HepG2 (cell line): ENCODE measurements at regions not wholly inside any gene's neighbourhood (a gene's known extent, or its start where the extent isn't known, plus 50 kb on each side); places are given as distances from the start of the nearest gene placed in this dataset.
A peak's percentile ranks its signal among the peaks of the same experiment; 100 is the strongest.

Experiments used
- ELF3 ChIP-seq: IDR thresholded peaks from 2 replicates; pipeline ENCODE4 v1.6.1; 2016; ENCODE audit warnings: missing genetic modification reagents, missing compliant biosample characterization
- FOXA3 ChIP-seq: IDR thresholded peaks from 2 replicates; pipeline ENCODE4 v1.6.1; 2016; ENCODE audit warnings: missing genetic modification reagents, missing compliant biosample characterization
- HNF4A ChIP-seq: sonication (generic); formaldehyde crosslinking; IDR thresholded peaks from 2 replicates; pipeline ENCODE4 v1.4.0; 2020; ENCODE audit warnings: missing genetic modification reagents
- MAFK ChIP-seq, 2 experiments: IDR thresholded peaks in 1 of 2; conservative IDR thresholded peaks in 1 of 2; 2 replicates each; pipeline ENCODE4 v1.6.1; 2011; ENCODE audit warnings: improper control_type of control experiment in 2 of 2, low read length in 2 of 2
- PHF21A ChIP-seq: sonication (generic); formaldehyde crosslinking; IDR thresholded peaks from 2 replicates; pipeline ENCODE4 v1.5.0; 2020; ENCODE audit warnings: mild to moderate bottlenecking, missing genetic modification reagents
- PTBP1 ChIP-seq: fragments of 200-400 bp; formaldehyde crosslinking; IDR thresholded peaks from 2 replicates; pipeline ENCODE4 v1.6.1; 2018; ENCODE audit warnings: low read length, low read depth; ENCODE audit not compliant: poor library complexity, severe bottlenecking
- SP5 ChIP-seq: IDR thresholded peaks from 2 replicates; pipeline ENCODE4 v1.6.1; 2016; ENCODE audit warnings: low read depth, borderline replicate concordance
- SRSF1 ChIP-seq: fragments of 200-400 bp; formaldehyde crosslinking; optimal IDR thresholded peaks from 2 replicates; pipeline ENCODE3; 2017; ENCODE audit warnings: mild to moderate bottlenecking, low read depth, low read length, moderate library complexity
- ZBTB38 ChIP-seq: sonication (generic); formaldehyde crosslinking; IDR thresholded peaks from 2 replicates; pipeline ENCODE4 v1.5.1; 2020; ENCODE audit warnings: mild to moderate bottlenecking, missing genetic modification reagents
- ZSCAN25 ChIP-seq: sonication (generic); formaldehyde crosslinking; IDR thresholded peaks from 2 replicates; pipeline ENCODE4 v1.8.0; 2022; ENCODE audit warnings: mild to moderate bottlenecking, missing genetic modification reagents
- TF ChIP-seq, protein P1 (sequence below): sonication (generic); formaldehyde crosslinking; IDR thresholded peaks from 2 replicates; pipeline ENCODE4 v1.4.0; 2020; ENCODE audit warnings: missing genetic modification reagents
- TF ChIP-seq, protein P2 (sequence below): sonication (generic); formaldehyde crosslinking; IDR thresholded peaks from 2 replicates; pipeline ENCODE4 v1.4.0; 2020; ENCODE audit warnings: mild to moderate bottlenecking, low read depth, missing genetic modification reagents
- TF ChIP-seq, protein P3 (sequence below): IDR thresholded peaks from 2 replicates; pipeline ENCODE4 v1.6.1; 2012; ENCODE audit warnings: low read depth, low read length, improper control_type of control experiment
- TF ChIP-seq, protein P4 (sequence below): sonication (generic); formaldehyde crosslinking; IDR thresholded peaks from 2 replicates; pipeline ENCODE4 v1.5.1; 2020; ENCODE audit warnings: missing genetic modification reagents, mild to moderate bottlenecking, borderline replicate concordance
- TF ChIP-seq, protein P5 (sequence below): sonication (generic); formaldehyde crosslinking; IDR thresholded peaks from 2 replicates; pipeline ENCODE4 v1.9.0; 2021; ENCODE audit warnings: mild to moderate bottlenecking, missing genetic modification reagents

DNA sequence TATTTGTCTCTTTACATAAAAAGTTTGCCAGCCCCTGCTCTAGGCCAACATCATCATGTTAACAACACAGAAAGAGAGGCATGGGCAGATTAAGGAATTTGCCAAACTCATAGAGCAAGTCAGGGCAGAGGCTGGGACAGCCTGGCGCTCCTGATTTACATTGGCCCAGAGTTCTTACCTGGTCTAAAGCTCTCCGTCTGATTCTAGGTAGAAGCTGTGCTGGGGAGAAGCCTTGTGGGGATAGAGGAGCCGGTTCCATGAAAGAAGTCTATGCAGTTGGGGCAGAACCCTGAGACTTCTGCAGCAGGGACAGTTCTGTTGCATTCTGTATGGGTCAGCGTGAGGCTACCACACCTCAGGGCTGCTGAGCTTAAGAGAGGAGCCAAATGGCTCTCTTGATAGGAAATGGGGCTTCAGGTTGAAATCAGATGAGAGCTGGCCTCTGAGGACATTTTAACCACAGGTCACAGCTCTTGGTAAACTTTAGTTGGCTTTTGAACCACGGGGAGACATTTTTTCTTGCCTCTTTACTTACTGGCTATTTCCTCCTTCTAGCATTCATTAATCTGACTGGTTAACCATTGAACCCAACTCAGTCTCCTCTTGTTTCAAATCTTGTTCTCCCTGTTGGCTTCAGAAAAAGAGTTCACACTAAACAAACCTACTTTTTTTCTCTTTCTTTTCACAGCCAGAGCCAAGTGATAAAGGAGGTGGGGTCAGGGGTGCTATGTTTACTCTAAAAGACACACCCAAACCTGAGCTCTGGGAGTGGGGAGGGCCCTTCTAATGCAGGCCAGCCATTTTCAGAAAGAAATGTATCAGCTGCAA is 250.7 kb downstream of the OPA1 start (continued):
- TF ChIP-seq PHF21A (peak; percentile 45; the same call in 1 of the 2 replicates), PTBP1 (no peak), HNF4A (peak; percentile 50), SRSF1 (no peak), ELF3 (CRISPR knock-in tag) (peak; percentile 95), ZSCAN25 (CRISPR knock-in tag) (no peak), SP5 (CRISPR knock-in tag) (peak; percentile 62), MAFK (conservative IDR thresholded peaks at IDR 0.05 in 1 of 2, IDR thresholded peaks at IDR 0.05 in 1 of 2; ENCODE audit: low read length in 2 of 2) (no peak), FOXA3 (CRISPR knock-in tag) (peak; percentile 54), ZBTB38 (CRISPR knock-in tag) (no peak)
- TF ChIP-seq, protein P1, sequence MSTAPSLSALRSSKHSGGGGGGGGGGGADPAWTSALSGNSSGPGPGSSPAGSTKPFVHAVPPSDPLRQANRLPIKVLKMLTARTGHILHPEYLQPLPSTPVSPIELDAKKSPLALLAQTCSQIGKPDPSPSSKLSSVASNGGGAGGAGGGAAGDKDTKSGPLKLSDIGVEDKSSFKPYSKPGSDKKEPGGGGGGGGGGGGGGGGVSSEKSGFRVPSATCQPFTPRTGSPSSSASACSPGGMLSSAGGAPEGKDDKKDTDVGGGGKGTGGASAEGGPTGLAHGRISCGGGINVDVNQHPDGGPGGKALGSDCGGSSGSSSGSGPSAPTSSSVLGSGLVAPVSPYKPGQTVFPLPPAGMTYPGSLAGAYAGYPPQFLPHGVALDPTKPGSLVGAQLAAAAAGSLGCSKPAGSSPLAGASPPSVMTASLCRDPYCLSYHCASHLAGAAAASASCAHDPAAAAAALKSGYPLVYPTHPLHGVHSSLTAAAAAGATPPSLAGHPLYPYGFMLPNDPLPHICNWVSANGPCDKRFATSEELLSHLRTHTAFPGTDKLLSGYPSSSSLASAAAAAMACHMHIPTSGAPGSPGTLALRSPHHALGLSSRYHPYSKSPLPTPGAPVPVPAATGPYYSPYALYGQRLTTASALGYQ (CRISPR knock-in tag) = no peak
- TF ChIP-seq, protein P2, sequence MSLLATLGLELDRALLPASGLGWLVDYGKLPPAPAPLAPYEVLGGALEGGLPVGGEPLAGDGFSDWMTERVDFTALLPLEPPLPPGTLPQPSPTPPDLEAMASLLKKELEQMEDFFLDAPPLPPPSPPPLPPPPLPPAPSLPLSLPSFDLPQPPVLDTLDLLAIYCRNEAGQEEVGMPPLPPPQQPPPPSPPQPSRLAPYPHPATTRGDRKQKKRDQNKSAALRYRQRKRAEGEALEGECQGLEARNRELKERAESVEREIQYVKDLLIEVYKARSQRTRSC (CRISPR knock-in tag) = no peak
- TF ChIP-seq, protein P3, sequence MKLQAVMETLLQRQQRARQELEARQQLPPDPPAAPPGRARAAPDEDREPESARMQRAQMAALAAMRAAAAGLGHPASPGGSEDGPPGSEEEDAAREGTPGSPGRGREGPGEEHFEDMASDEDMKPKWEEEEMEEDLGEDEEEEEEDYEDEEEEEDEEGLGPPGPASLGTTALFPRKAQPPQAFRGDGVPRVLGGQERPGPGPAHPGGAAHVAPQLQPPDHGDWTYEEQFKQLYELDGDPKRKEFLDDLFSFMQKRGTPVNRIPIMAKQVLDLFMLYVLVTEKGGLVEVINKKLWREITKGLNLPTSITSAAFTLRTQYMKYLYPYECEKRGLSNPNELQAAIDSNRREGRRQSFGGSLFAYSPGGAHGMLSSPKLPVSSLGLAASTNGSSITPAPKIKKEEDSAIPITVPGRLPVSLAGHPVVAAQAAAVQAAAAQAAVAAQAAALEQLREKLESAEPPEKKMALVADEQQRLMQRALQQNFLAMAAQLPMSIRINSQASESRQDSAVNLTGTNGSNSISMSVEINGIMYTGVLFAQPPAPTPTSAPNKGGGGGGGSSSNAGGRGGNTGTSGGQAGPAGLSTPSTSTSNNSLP = no peak
- TF ChIP-seq, protein P4, sequence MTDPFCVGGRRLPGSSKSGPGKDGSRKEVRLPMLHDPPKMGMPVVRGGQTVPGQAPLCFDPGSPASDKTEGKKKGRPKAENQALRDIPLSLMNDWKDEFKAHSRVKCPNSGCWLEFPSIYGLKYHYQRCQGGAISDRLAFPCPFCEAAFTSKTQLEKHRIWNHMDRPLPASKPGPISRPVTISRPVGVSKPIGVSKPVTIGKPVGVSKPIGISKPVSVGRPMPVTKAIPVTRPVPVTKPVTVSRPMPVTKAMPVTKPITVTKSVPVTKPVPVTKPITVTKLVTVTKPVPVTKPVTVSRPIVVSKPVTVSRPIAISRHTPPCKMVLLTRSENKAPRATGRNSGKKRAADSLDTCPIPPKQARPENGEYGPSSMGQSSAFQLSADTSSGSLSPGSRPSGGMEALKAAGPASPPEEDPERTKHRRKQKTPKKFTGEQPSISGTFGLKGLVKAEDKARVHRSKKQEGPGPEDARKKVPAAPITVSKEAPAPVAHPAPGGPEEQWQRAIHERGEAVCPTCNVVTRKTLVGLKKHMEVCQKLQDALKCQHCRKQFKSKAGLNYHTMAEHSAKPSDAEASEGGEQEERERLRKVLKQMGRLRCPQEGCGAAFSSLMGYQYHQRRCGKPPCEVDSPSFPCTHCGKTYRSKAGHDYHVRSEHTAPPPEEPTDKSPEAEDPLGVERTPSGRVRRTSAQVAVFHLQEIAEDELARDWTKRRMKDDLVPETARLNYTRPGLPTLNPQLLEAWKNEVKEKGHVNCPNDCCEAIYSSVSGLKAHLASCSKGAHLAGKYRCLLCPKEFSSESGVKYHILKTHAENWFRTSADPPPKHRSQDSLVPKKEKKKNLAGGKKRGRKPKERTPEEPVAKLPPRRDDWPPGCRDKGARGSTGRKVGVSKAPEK (CRISPR knock-in tag) = no peak
- TF ChIP-seq, protein P5, sequence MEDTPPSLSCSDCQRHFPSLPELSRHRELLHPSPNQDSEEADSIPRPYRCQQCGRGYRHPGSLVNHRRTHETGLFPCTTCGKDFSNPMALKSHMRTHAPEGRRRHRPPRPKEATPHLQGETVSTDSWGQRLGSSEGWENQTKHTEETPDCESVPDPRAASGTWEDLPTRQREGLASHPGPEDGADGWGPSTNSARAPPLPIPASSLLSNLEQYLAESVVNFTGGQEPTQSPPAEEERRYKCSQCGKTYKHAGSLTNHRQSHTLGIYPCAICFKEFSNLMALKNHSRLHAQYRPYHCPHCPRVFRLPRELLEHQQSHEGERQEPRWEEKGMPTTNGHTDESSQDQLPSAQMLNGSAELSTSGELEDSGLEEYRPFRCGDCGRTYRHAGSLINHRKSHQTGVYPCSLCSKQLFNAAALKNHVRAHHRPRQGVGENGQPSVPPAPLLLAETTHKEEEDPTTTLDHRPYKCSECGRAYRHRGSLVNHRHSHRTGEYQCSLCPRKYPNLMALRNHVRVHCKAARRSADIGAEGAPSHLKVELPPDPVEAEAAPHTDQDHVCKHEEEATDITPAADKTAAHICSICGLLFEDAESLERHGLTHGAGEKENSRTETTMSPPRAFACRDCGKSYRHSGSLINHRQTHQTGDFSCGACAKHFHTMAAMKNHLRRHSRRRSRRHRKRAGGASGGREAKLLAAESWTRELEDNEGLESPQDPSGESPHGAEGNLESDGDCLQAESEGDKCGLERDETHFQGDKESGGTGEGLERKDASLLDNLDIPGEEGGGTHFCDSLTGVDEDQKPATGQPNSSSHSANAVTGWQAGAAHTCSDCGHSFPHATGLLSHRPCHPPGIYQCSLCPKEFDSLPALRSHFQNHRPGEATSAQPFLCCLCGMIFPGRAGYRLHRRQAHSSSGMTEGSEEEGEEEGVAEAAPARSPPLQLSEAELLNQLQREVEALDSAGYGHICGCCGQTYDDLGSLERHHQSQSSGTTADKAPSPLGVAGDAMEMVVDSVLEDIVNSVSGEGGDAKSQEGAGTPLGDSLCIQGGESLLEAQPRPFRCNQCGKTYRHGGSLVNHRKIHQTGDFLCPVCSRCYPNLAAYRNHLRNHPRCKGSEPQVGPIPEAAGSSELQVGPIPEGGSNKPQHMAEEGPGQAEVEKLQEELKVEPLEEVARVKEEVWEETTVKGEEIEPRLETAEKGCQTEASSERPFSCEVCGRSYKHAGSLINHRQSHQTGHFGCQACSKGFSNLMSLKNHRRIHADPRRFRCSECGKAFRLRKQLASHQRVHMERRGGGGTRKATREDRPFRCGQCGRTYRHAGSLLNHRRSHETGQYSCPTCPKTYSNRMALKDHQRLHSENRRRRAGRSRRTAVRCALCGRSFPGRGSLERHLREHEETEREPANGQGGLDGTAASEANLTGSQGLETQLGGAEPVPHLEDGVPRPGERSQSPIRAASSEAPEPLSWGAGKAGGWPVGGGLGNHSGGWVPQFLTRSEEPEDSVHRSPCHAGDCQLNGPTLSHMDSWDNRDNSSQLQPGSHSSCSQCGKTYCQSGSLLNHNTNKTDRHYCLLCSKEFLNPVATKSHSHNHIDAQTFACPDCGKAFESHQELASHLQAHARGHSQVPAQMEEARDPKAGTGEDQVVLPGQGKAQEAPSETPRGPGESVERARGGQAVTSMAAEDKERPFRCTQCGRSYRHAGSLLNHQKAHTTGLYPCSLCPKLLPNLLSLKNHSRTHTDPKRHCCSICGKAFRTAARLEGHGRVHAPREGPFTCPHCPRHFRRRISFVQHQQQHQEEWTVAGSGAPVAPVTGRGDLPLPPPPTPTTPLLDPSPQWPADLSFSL = no peak
